Tibial nerve (tissue), 4 donors: ENCODE measurements at regions not wholly inside any gene's neighbourhood (a gene's known extent, or its start where the extent isn't known, plus 50 kb on each side); places are given as distances from the start of the nearest gene placed in this dataset.

Source experiments
- DNase-seq, 2 donors: peaks; one replicate each; pipeline ENCODE4 v3.0.0-alpha.2; 2019; ENCODE audit warnings: low spot score in 2 of 2
- H3K27ac ChIP-seq, 4 donors: fragments of 200-600 bp; sonication (generic) in 3 of 4; one replicate each; pipeline ENCODE4 v1.5.1; 2017 to 2019; ENCODE audit warnings: mild to moderate bottlenecking in 1 of 4
- H3K27me3 ChIP-seq, 2 donors: fragments of 200-600 bp; sonication (generic) in 1 of 2; one replicate each; pipeline versions ENCODE4 v1.5.1 to v1.6.0; 2017 to 2019
- H3K36me3 ChIP-seq, 3 donors: fragments of 200-600 bp; sonication (generic); one replicate each; pipeline ENCODE4 v1.5.1; 2018 to 2019
- H3K4me1 ChIP-seq, 4 donors: fragments of 200-600 bp; sonication (generic) in 3 of 4; one replicate each; pipeline ENCODE4 v1.5.1; 2017 to 2019
- H3K4me3 ChIP-seq, 4 donors: fragments of 200-600 bp; sonication (generic) in 3 of 4; one replicate each; pipeline ENCODE4 v1.5.1; 2017 to 2019; ENCODE audit warnings: mild to moderate bottlenecking in 1 of 4, moderate library complexity in 1 of 4
- H3K9me3 ChIP-seq, 4 donors: fragments of 200-600 bp; sonication (generic) in 3 of 4; one replicate each; pipeline ENCODE4 v1.5.1; 2017 to 2019
- CTCF ChIP-seq, 5 experiments: fragments of 200-600 bp in 3 of 5; fragments of 450-650 bp in 2 of 5; sonication (generic) in 3 of 5; IDR thresholded peaks; one replicate each; pipeline ENCODE4 v1.5.1; 2016 to 2019; ENCODE audit warnings: antibody characterized with exemption in 5 of 5, mild to moderate bottlenecking in 3 of 5, moderate library complexity in 2 of 5
- EP300 ChIP-seq, 2 donors: sonication (generic); formaldehyde crosslinking; IDR thresholded peaks; one replicate each; pipeline ENCODE4 v1.6.1; 2017; ENCODE audit warnings: antibody characterized with exemption in 2 of 2, mild to moderate bottlenecking in 1 of 2
- POLR2A ChIP-seq, 2 donors: fragments of 450-650 bp; IDR thresholded peaks; one replicate each; pipeline ENCODE4 v1.6.1; 2017; ENCODE audit warnings: antibody characterized with exemption in 2 of 2, mild to moderate bottlenecking in 2 of 2, moderate library complexity in 2 of 2
- WGBS, 2 donors: methylation state at CpG; one replicate each; pipeline ENCODE4 v1.1.5; 2018; 5-methylcytosine and 5-hydroxymethylcytosine counted together

GRCh38 chr3:118713502-118714207 is 321.0 kb downstream of the IGSF11 start:
- Histone ChIP-seq H3K4me1 (no peaks in the 10 kb centered on the region), H3K9me3 (peaks cover 0 to 5% (median 0%) of the 10 kb centered on the region in 4 donors), H3K36me3 (no peaks in the 10 kb centered on the region), H3K27ac (no peak overlapping the region), H3K27me3 (no peaks in the 10 kb centered on the region), H3K4me3 (no peak overlapping the region)
- WGBS, 2 donors: 89 to 91% methylated on average over 3 of the region's 3 CpGs
- DNase-seq: no peak
- TF ChIP-seq CTCF (IDR thresholded peaks at IDR 0.05) (no peak), EP300 (IDR thresholded peaks at IDR 0.05) (no peak), POLR2A (IDR thresholded peaks at IDR 0.05) (no peak)

- no peaks in the 10 kb centered on the region for H3K27me3 ChIP-seq
- 83 to 88% methylated on average over 2 of the region's 2 CpGs for WGBS, 2 donors
- TF ChIP-seq EP300 (IDR thresholded peaks at IDR 0.05) (no peak), CTCF (IDR thresholded peaks at IDR 0.05) (no peak), POLR2A (IDR thresholded peaks at IDR 0.05) (no peak)
- no peaks in the 10 kb centered on the region for H3K36me3 ChIP-seq
- H3K4me1 ChIP-seq: no peaks in the 10 kb centered on the region
- no peak overlapping the region for H3K27ac ChIP-seq
- peaks cover 0 to 13% (median 0%) of the 10 kb centered on the region in 4 donors for H3K9me3 ChIP-seq
- H3K4me3 ChIP-seq: no peak overlapping the region
- no peak for DNase-seq
Measured at GRCh38 chr3:118714800-118715199, 319.8 kb downstream of the IGSF11 start.

GRCh38 chr3:118729546-118729945 is 305.1 kb downstream of the IGSF11 start:
- no peak for TF ChIP-seq EP300 (IDR thresholded peaks at IDR 0.05)
- no peak for TF ChIP-seq CTCF (IDR thresholded peaks at IDR 0.05)
- TF ChIP-seq POLR2A (IDR thresholded peaks at IDR 0.05): no peak
- 66 to 68% methylated on average over 3 of the region's 3 CpGs for WGBS, 2 donors

GRCh38 chr3:118734664-118735063 is 300.0 kb downstream of the IGSF11 start:
- TF ChIP-seq POLR2A (IDR thresholded peaks at IDR 0.05) (no peak), EP300 (IDR thresholded peaks at IDR 0.05) (no peak), CTCF (IDR thresholded peaks at IDR 0.05) (no peak)
- Histone ChIP-seq H3K27me3 (no peaks in the 10 kb centered on the region), H3K4me1 (no peaks in the 10 kb centered on the region), H3K4me3 (no peak overlapping the region), H3K36me3 (no peaks in the 10 kb centered on the region), H3K9me3 (no peaks in the 10 kb centered on the region), H3K27ac (no peak overlapping the region)
- no peak for DNase-seq
- 69 to 77% methylated on average over 2 of the region's 2 CpGs for WGBS, 2 donors

More at GRCh38 chr3:118729546-118729945, 305.1 kb downstream of the IGSF11 start:
- H3K27ac ChIP-seq: no peak overlapping the region
- H3K9me3 ChIP-seq: no peaks in the 10 kb centered on the region
- H3K27me3 ChIP-seq: no peaks in the 10 kb centered on the region
- no peaks in the 10 kb centered on the region for H3K4me1 ChIP-seq
- no peak overlapping the region for H3K4me3 ChIP-seq
- no peak for DNase-seq
- no peaks in the 10 kb centered on the region for H3K36me3 ChIP-seq

GRCh38 chr3:118736107-118736506 is 298.5 kb downstream of the IGSF11 start:
- Histone ChIP-seq H3K27me3 (no peaks in the 10 kb centered on the region), H3K27ac (no peak overlapping the region), H3K9me3 (peaks cover 0 to 6% (median 0%) of the 10 kb centered on the region in 4 donors), H3K36me3 (no peaks in the 10 kb centered on the region), H3K4me1 (no peaks in the 10 kb centered on the region), H3K4me3 (no peak overlapping the region)
- DNase-seq: no peak
- TF ChIP-seq POLR2A (IDR thresholded peaks at IDR 0.05): no peak
- no peak for TF ChIP-seq EP300 (IDR thresholded peaks at IDR 0.05)
- no peak for TF ChIP-seq CTCF (IDR thresholded peaks at IDR 0.05)
- WGBS, 2 donors: 88 to 96% methylated on average over 2 of the region's 2 CpGs
